ENCODE measurements at regions not wholly inside any gene's neighbourhood (a gene's known extent, or its start where the extent isn't known, plus 50 kb on each side); places are given as distances from the start of the nearest gene placed in this dataset.

DNA sequence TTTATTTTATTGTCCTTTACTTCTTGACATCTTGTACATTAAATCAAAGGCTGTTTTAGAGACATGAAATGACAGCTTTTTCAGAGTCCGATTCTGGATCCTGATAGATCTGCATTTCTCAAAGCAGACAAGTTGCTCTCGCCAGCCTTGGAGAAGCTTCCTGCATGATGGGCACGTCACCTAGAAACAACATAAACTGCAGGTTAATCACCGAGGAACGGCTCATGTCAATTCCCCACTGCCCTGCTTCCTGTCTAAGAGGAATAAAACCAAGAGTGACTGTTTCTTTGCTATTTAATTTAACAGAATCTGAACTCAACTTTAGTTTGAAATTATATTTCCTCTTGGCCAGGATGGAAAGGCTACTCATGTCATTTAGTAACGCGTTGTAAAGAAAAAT, 77.0 kb downstream of the RWDD3 start:
- H3K9me2 ChIP-seq (ENCODE audit: insufficient read depth, low read length): no peaks in the 10 kb centered on the region
- no peaks in the 10 kb centered on the region for H3K79me2 ChIP-seq (ENCODE audit: insufficient read depth, low read depth, low read length)
- no peak for TF ChIP-seq EZH2phosphoT487 (IDR thresholded peaks at IDR 0.05; ENCODE audit: borderline replicate concordance, low read depth, low read length)
- TF ChIP-seq, protein P1, sequence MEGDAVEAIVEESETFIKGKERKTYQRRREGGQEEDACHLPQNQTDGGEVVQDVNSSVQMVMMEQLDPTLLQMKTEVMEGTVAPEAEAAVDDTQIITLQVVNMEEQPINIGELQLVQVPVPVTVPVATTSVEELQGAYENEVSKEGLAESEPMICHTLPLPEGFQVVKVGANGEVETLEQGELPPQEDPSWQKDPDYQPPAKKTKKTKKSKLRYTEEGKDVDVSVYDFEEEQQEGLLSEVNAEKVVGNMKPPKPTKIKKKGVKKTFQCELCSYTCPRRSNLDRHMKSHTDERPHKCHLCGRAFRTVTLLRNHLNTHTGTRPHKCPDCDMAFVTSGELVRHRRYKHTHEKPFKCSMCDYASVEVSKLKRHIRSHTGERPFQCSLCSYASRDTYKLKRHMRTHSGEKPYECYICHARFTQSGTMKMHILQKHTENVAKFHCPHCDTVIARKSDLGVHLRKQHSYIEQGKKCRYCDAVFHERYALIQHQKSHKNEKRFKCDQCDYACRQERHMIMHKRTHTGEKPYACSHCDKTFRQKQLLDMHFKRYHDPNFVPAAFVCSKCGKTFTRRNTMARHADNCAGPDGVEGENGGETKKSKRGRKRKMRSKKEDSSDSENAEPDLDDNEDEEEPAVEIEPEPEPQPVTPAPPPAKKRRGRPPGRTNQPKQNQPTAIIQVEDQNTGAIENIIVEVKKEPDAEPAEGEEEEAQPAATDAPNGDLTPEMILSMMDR (conservative IDR thresholded peaks at IDR 0.05; ENCODE audit: low read length): no peak
- BruUV-seq (replicated peaks): no TSS peak
- no peaks in the 10 kb centered on the region for H4K20me1 ChIP-seq (ENCODE audit: insufficient read depth, low read length)
- POLR2A ChIA-PET: no interaction called here
- no peaks in the 10 kb centered on the region for H3K36me3 ChIP-seq (ENCODE audit: insufficient read depth, low read length)
- H3K9me3 ChIP-seq (ENCODE audit: low read length): no peaks in the 10 kb centered on the region
- no peak overlapping the region for H3K27ac ChIP-seq (ENCODE audit: low read depth, low read length, poor library complexity, severe bottlenecking)
- H2AFZ ChIP-seq (ENCODE audit: low read length): no peak overlapping the region
- no peak overlapping the region for H3K4me3 ChIP-seq (ENCODE audit: low read depth, low read length, poor library complexity, severe bottlenecking)
- no peak overlapping the region for H3K4me2 ChIP-seq (ENCODE audit: low read length)
- CTCF ChIA-PET (ENCODE audit: unreplicated experiment): no interaction called here
- H3K4me1 ChIP-seq (ENCODE audit: insufficient read depth, low read length, poor library complexity, severe bottlenecking): no peaks in the 10 kb centered on the region
- intact Hi-C loops (cut with micrococcal nuclease; ENCODE audit: unreplicated experiment): no loop called here
- DNase-seq (ENCODE audit: low spot score): no peak

DNA sequence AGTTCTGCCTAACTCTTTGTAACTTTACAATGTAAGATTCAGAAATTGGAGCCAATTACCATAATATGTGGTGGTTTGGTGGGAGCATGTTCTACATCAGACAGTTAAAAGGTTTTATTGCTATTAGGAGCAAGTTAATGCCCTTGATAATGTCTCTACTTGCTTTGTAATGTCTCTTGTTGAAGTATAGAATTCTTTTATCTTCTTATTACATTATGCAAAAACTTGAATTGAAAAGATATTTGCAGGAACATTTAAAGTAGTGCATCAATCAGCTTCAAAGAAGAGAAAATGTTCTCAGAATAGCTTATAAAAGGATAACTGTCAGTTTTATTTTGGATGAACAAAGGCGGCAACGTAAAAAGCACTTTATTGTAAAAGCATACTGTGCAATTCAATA, 77.8 kb downstream of the RWDD3 start:
- DNase-seq (ENCODE audit: low spot score): no peak
- no peaks in the 10 kb centered on the region for H3K79me2 ChIP-seq (ENCODE audit: insufficient read depth, low read depth, low read length)
- intact Hi-C loops (cut with micrococcal nuclease; ENCODE audit: unreplicated experiment): no loop called here
- H2AFZ ChIP-seq (ENCODE audit: low read length): no peak overlapping the region
- no peak overlapping the region for H3K4me2 ChIP-seq (ENCODE audit: low read length)
- no peak overlapping the region for H3K27ac ChIP-seq (ENCODE audit: low read depth, low read length, poor library complexity, severe bottlenecking)
- no TSS peak for BruUV-seq (replicated peaks)
- H4K20me1 ChIP-seq (ENCODE audit: insufficient read depth, low read length): no peaks in the 10 kb centered on the region
- CTCF ChIA-PET (ENCODE audit: unreplicated experiment): no interaction called here
- no peaks in the 10 kb centered on the region for H3K9me3 ChIP-seq (ENCODE audit: low read length)
- no peaks in the 10 kb centered on the region for H3K4me1 ChIP-seq (ENCODE audit: insufficient read depth, low read length, poor library complexity, severe bottlenecking)
- POLR2A ChIA-PET: no interaction called here
- no peaks in the 10 kb centered on the region for H3K9me2 ChIP-seq (ENCODE audit: insufficient read depth, low read length)
- H3K4me3 ChIP-seq (ENCODE audit: low read depth, low read length, poor library complexity, severe bottlenecking): no peak overlapping the region
- no peak for TF ChIP-seq EZH2phosphoT487 (IDR thresholded peaks at IDR 0.05; ENCODE audit: borderline replicate concordance, low read depth, low read length)
- TF ChIP-seq, protein P1 (conservative IDR thresholded peaks at IDR 0.05; ENCODE audit: low read length): no peak
- no peaks in the 10 kb centered on the region for H3K36me3 ChIP-seq (ENCODE audit: insufficient read depth, low read length)

DNA sequence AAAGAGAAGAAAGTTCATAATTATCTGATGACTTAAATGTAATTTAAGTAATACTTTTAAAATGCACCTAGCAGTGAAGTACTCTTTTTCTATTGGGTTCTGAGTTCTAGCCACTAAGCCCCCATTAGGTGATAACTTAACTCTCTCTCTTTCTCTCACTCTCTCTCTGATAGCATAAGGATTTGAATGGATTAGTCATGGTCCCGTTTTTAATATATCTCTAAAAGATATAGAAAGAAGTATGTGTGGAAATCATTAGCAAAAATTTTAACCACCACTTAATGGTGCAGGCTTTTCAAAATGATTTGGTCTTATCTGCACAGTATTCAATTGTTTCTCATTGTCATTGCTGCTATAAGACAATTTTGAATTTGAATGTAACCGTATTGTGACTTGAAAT, 78.2 kb downstream of the RWDD3 start:
- no peaks in the 10 kb centered on the region for H3K36me3 ChIP-seq (ENCODE audit: insufficient read depth, low read length)
- no peak overlapping the region for H2AFZ ChIP-seq (ENCODE audit: low read length)
- no TSS peak for BruUV-seq (replicated peaks)
- no peaks in the 10 kb centered on the region for H3K4me1 ChIP-seq (ENCODE audit: insufficient read depth, low read length, poor library complexity, severe bottlenecking)
- TF ChIP-seq, protein P1 (conservative IDR thresholded peaks at IDR 0.05; ENCODE audit: low read length): no peak
- no peak for TF ChIP-seq EZH2phosphoT487 (IDR thresholded peaks at IDR 0.05; ENCODE audit: borderline replicate concordance, low read depth, low read length)
- no peaks in the 10 kb centered on the region for H3K9me3 ChIP-seq (ENCODE audit: low read length)
- no peaks in the 10 kb centered on the region for H3K79me2 ChIP-seq (ENCODE audit: insufficient read depth, low read depth, low read length)
- intact Hi-C loops (cut with micrococcal nuclease; ENCODE audit: unreplicated experiment): no loop called here
- H3K27ac ChIP-seq (ENCODE audit: low read depth, low read length, poor library complexity, severe bottlenecking): no peak overlapping the region
- H3K4me3 ChIP-seq (ENCODE audit: low read depth, low read length, poor library complexity, severe bottlenecking): no peak overlapping the region
- H4K20me1 ChIP-seq (ENCODE audit: insufficient read depth, low read length): no peaks in the 10 kb centered on the region
- ChIA-PET CTCF (ENCODE audit: unreplicated experiment) (no interaction called here), POLR2A (no interaction called here)
- H3K4me2 ChIP-seq (ENCODE audit: low read length): no peak overlapping the region
- H3K9me2 ChIP-seq (ENCODE audit: insufficient read depth, low read length): no peaks in the 10 kb centered on the region
- DNase-seq (ENCODE audit: low spot score): no peak

Measured in OCI-LY7 (cell line).